Ishikawa (cell line): ENCODE measurements at regions not wholly inside any gene's neighbourhood (a gene's known extent, or its start where the extent isn't known, plus 50 kb on each side); places are given as distances from the start of the nearest gene placed in this dataset.

Experiments used
- CEBPB ChIP-seq: IDR thresholded peaks from 2 replicates; pipeline ENCODE4 v1.6.1; 2012
- CREB1 ChIP-seq: IDR thresholded peaks from 2 replicates; pipeline ENCODE4 v1.6.1; 2012; ENCODE audit warnings: low read depth
- EGR1 ChIP-seq: IDR thresholded peaks from 2 replicates; pipeline ENCODE4 v1.6.1; 2012
- EP300 ChIP-seq: IDR thresholded peaks from 2 replicates; pipeline ENCODE4 v1.6.1; 2012; ENCODE audit warnings: borderline replicate concordance
- FOXM1 ChIP-seq: IDR thresholded peaks from 2 replicates; pipeline ENCODE4 v1.6.1; 2012; ENCODE audit warnings: low read depth, borderline replicate concordance
- NFIC ChIP-seq: IDR thresholded peaks from 2 replicates; pipeline ENCODE4 v1.6.1; 2012
- RAD21 ChIP-seq: IDR thresholded peaks from 2 replicates; pipeline ENCODE4 v1.6.1; 2012; ENCODE audit warnings: low read depth
- TAF1 ChIP-seq: IDR thresholded peaks from 2 replicates; pipeline ENCODE4 v1.6.1; 2012; ENCODE audit warnings: low read depth, mild to moderate bottlenecking
- TCF12 ChIP-seq: IDR thresholded peaks from 2 replicates; pipeline ENCODE4 v1.6.1; 2012; ENCODE audit warnings: low read depth
- TEAD4 ChIP-seq: IDR thresholded peaks from 2 replicates; pipeline ENCODE4 v1.6.1; 2012
- YY1 ChIP-seq: IDR thresholded peaks from 2 replicates; pipeline ENCODE4 v1.6.1; 2012; ENCODE audit warnings: low read depth
- ZBTB7A ChIP-seq: IDR thresholded peaks from 2 replicates; pipeline ENCODE4 v1.6.1; 2012; ENCODE audit warnings: low read depth
- TF ChIP-seq, protein P1 (sequence below): IDR thresholded peaks from 2 replicates; pipeline ENCODE4 v1.6.1; 2012
- TF ChIP-seq, protein P2 (sequence below): IDR thresholded peaks from 2 replicates; pipeline ENCODE4 v1.6.1; 2012; ENCODE audit warnings: low read depth, mild to moderate bottlenecking
- TF ChIP-seq, protein P3 (sequence below): IDR thresholded peaks from 2 replicates; pipeline ENCODE4 v1.6.1; 2012

DNA sequence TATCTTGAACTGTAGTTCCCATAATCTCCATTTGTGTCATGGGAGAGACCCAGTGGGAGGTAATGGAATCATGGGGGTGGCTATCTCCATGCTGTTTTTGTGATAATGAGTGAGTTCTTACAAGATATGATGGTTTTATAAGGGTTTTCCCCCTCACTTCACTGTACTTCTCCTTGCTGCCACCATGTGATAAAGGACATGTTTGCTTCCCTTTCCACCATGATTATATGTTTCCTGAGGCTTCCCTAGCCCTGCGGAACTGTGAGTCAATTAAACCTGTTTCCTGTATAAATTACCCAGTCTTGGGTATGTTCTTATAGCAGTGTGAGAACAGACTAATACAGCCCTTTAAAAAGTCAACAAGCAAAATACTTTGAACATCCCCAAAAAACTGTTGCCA, 427.7 kb downstream of the HTR7 start:
- TF ChIP-seq TCF12 (no peak), EP300 (no peak), ZBTB7A (no peak), CREB1 (no peak), TAF1 (no peak), EGR1 (no peak), NFIC (no peak), RAD21 (no peak), TEAD4 (no peak), YY1 (no peak), CEBPB (no peak), FOXM1 (no peak)
- TF ChIP-seq, protein P1, sequence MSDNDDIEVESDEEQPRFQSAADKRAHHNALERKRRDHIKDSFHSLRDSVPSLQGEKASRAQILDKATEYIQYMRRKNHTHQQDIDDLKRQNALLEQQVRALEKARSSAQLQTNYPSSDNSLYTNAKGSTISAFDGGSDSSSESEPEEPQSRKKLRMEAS: no peak
- TF ChIP-seq, protein P2, sequence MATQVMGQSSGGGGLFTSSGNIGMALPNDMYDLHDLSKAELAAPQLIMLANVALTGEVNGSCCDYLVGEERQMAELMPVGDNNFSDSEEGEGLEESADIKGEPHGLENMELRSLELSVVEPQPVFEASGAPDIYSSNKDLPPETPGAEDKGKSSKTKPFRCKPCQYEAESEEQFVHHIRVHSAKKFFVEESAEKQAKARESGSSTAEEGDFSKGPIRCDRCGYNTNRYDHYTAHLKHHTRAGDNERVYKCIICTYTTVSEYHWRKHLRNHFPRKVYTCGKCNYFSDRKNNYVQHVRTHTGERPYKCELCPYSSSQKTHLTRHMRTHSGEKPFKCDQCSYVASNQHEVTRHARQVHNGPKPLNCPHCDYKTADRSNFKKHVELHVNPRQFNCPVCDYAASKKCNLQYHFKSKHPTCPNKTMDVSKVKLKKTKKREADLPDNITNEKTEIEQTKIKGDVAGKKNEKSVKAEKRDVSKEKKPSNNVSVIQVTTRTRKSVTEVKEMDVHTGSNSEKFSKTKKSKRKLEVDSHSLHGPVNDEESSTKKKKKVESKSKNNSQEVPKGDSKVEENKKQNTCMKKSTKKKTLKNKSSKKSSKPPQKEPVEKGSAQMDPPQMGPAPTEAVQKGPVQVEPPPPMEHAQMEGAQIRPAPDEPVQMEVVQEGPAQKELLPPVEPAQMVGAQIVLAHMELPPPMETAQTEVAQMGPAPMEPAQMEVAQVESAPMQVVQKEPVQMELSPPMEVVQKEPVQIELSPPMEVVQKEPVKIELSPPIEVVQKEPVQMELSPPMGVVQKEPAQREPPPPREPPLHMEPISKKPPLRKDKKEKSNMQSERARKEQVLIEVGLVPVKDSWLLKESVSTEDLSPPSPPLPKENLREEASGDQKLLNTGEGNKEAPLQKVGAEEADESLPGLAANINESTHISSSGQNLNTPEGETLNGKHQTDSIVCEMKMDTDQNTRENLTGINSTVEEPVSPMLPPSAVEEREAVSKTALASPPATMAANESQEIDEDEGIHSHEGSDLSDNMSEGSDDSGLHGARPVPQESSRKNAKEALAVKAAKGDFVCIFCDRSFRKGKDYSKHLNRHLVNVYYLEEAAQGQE: no peak
- TF ChIP-seq, protein P3, sequence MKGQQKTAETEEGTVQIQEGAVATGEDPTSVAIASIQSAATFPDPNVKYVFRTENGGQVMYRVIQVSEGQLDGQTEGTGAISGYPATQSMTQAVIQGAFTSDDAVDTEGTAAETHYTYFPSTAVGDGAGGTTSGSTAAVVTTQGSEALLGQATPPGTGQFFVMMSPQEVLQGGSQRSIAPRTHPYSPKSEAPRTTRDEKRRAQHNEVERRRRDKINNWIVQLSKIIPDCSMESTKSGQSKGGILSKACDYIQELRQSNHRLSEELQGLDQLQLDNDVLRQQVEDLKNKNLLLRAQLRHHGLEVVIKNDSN: no peak

DNA sequence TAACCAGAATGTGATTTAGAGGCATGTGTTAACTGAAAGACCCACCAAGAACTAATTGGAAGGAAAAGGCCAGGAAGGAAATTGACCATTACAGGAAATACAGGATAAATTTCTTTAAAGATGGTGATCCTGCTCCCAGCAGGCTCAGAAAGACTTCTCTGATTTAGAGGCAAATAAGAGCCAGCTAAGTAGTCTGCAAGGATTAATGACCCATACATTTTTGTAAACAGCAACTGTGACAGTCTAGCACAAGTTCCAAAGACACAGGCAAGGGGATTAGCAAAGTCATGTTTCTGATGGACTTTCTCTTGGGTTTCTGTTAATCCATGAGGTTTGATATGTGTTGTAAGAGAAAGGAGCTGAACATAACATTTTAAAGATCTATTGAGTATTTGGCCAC, 425.0 kb downstream of the HTR7 start:
- no peak for TF ChIP-seq YY1
- TF ChIP-seq RAD21: no peak
- no peak for TF ChIP-seq ZBTB7A
- no peak for TF ChIP-seq FOXM1

DNA sequence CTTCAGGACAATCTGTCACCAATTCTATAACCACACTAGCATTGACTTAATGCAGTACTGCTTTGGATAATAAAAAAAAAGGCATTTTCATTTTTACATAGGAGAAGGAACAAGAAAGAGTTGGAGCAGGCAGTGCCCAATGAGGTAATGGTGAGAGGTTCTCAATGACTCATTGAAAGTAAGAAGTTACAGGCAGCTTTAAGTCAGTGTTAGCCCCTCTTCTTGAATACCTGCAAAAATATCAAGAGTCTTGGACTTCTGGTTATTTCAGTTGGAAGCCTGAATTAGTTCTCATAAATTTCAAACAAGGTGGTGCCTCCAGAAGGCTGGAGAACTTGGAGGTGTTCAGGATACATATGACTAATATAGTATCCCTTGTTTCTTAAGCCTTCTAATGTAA, 422.5 kb downstream of the HTR7 start:
- TF ChIP-seq, protein P3: no peak
- TF ChIP-seq YY1: no peak
- TF ChIP-seq EGR1: no peak
- TF ChIP-seq EP300: no peak
- no peak for TF ChIP-seq TEAD4
- TF ChIP-seq ZBTB7A: no peak
- TF ChIP-seq CEBPB: no peak
- TF ChIP-seq, protein P1: no peak
- no peak for TF ChIP-seq CREB1
- no peak for TF ChIP-seq TAF1
- TF ChIP-seq FOXM1: no peak
- TF ChIP-seq, protein P2: no peak
- no peak for TF ChIP-seq NFIC
- no peak for TF ChIP-seq TCF12
- no peak for TF ChIP-seq RAD21

DNA sequence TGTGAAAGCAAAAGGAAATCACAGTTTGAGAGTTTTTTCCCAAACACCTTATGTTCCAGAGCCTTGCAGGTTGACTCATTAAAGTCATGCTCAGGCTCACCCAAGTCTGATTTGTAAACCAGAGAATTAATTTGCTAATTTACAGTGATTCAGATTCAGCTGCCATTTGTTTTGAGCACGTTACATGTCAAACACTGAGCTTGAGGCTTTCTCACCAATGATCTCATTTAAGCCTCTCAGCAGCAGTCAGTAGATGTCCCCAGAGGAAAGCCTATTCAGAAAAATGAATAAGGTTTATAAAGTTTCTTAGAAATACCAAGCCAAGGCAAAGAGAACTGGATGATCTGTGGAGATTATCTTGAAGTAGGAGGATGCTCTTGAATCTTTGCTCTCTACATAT, 420.4 kb downstream of the HTR7 start:
- no peak for TF ChIP-seq TAF1
- TF ChIP-seq FOXM1: no peak
- TF ChIP-seq TCF12: no peak
- TF ChIP-seq, protein P2: no peak
- no peak for TF ChIP-seq CREB1

DNA sequence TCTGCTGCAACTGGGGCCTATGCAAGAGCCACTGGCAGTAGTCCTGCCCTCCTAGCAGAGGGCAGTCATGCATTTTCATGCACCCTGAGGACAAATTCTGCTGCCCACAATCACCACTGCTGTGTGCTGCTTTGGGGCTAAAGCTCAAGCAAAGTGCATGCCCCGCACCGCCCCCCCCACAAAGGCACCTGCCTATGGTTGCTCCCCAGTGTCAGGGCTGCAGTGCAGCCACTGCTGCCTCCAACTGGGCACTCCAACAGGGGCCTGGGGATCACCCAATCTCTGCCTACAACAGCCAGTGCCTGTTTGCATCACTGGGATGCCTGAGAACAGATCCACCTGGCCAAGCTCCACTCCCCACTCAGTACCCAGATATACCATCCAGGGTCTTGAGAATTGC, 417.0 kb downstream of the HTR7 start:
- no peak for TF ChIP-seq TCF12
- TF ChIP-seq ZBTB7A: no peak
